ENCODE measurements at regions not wholly inside any gene's neighbourhood (a gene's known extent, or its start where the extent isn't known, plus 50 kb on each side); places are given as distances from the start of the nearest gene placed in this dataset.

DNA sequence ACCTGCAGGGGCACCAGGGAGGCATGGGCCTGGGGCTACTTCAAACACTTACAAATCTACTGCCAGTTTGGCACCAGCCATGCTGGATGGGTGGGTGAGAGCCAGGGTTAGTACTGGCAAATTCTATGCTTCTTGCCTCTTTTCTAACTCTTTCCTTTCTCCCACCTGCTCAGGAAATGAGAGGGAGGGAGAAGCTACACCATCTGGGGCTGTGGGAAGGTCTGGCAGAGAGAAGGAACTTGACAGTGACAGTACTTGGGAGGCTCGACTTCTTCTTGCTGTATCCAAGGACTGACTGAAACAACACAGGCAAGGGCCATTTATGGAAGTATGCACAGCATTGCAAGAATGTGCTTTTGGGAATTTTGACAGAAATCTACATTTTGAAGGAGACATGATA, 149.6 kb upstream of the DYRK2 start:
- Histone ChIP-seq H3K9me3 (ENCODE audit: control insufficient read depth in 4 of 4, low read length in 3 of 4) (no peaks in the 10 kb centered on the region), H3K4me1 (ENCODE audit: control insufficient read depth in 4 of 4, insufficient read depth in 4 of 4, low read length in 3 of 4) (no peaks in the 10 kb centered on the region), H3K36me3 (ENCODE audit: control insufficient read depth in 4 of 4, insufficient read depth in 3 of 4, low read depth in 1 of 4, low read length in 3 of 4) (no peaks in the 10 kb centered on the region), H3K4me3 (ENCODE audit: low read depth in 1 of 3, low read length in 3 of 3) (no peak overlapping the region), H3K9ac (ENCODE audit: low read depth in 1 of 2, low read length in 2 of 2) (no peak overlapping the region), H3K27me3 (ENCODE audit: control insufficient read depth in 4 of 4, insufficient read depth in 4 of 4, low read length in 3 of 4) (no peaks in the 10 kb centered on the region), H3K27ac (ENCODE audit: low read depth in 1 of 2, low read length in 2 of 2) (no peak overlapping the region)
- TF ChIP-seq YY1 (IDR thresholded peaks at IDR 0.05) (no peak), RAD21 (IDR thresholded peaks at IDR 0.05) (no peak), NR2F2 (IDR thresholded peaks at IDR 0.05) (no peak), HNF4G (IDR thresholded peaks at IDR 0.05) (no peak), GABPA (IDR thresholded peaks at IDR 0.05 in 1 of 2, conservative IDR thresholded peaks at IDR 0.05 in 1 of 2) (no peak), EGR1 (IDR thresholded peaks at IDR 0.05; ENCODE audit: low read depth in 2 of 2) (no peak), RXRA (IDR thresholded peaks at IDR 0.05) (no peak), FOXA2 (IDR thresholded peaks at IDR 0.05) (no peak)
- TF ChIP-seq, protein P1, sequence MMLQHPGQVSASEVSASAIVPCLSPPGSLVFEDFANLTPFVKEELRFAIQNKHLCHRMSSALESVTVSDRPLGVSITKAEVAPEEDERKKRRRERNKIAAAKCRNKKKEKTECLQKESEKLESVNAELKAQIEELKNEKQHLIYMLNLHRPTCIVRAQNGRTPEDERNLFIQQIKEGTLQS (IDR thresholded peaks at IDR 0.05), result no peak
- TF ChIP-seq, protein P2, sequence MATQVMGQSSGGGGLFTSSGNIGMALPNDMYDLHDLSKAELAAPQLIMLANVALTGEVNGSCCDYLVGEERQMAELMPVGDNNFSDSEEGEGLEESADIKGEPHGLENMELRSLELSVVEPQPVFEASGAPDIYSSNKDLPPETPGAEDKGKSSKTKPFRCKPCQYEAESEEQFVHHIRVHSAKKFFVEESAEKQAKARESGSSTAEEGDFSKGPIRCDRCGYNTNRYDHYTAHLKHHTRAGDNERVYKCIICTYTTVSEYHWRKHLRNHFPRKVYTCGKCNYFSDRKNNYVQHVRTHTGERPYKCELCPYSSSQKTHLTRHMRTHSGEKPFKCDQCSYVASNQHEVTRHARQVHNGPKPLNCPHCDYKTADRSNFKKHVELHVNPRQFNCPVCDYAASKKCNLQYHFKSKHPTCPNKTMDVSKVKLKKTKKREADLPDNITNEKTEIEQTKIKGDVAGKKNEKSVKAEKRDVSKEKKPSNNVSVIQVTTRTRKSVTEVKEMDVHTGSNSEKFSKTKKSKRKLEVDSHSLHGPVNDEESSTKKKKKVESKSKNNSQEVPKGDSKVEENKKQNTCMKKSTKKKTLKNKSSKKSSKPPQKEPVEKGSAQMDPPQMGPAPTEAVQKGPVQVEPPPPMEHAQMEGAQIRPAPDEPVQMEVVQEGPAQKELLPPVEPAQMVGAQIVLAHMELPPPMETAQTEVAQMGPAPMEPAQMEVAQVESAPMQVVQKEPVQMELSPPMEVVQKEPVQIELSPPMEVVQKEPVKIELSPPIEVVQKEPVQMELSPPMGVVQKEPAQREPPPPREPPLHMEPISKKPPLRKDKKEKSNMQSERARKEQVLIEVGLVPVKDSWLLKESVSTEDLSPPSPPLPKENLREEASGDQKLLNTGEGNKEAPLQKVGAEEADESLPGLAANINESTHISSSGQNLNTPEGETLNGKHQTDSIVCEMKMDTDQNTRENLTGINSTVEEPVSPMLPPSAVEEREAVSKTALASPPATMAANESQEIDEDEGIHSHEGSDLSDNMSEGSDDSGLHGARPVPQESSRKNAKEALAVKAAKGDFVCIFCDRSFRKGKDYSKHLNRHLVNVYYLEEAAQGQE (IDR thresholded peaks at IDR 0.05), result no peak
- TF ChIP-seq, protein P3, sequence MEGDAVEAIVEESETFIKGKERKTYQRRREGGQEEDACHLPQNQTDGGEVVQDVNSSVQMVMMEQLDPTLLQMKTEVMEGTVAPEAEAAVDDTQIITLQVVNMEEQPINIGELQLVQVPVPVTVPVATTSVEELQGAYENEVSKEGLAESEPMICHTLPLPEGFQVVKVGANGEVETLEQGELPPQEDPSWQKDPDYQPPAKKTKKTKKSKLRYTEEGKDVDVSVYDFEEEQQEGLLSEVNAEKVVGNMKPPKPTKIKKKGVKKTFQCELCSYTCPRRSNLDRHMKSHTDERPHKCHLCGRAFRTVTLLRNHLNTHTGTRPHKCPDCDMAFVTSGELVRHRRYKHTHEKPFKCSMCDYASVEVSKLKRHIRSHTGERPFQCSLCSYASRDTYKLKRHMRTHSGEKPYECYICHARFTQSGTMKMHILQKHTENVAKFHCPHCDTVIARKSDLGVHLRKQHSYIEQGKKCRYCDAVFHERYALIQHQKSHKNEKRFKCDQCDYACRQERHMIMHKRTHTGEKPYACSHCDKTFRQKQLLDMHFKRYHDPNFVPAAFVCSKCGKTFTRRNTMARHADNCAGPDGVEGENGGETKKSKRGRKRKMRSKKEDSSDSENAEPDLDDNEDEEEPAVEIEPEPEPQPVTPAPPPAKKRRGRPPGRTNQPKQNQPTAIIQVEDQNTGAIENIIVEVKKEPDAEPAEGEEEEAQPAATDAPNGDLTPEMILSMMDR (IDR thresholded peaks at IDR 0.05; ENCODE audit: low read depth, low read length, missing input control), result no peak
- TF ChIP-seq, protein P4, sequence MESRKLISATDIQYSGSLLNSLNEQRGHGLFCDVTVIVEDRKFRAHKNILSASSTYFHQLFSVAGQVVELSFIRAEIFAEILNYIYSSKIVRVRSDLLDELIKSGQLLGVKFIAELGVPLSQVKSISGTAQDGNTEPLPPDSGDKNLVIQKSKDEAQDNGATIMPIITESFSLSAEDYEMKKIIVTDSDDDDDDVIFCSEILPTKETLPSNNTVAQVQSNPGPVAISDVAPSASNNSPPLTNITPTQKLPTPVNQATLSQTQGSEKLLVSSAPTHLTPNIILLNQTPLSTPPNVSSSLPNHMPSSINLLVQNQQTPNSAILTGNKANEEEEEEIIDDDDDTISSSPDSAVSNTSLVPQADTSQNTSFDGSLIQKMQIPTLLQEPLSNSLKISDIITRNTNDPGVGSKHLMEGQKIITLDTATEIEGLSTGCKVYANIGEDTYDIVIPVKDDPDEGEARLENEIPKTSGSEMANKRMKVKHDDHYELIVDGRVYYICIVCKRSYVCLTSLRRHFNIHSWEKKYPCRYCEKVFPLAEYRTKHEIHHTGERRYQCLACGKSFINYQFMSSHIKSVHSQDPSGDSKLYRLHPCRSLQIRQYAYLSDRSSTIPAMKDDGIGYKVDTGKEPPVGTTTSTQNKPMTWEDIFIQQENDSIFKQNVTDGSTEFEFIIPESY (IDR thresholded peaks at IDR 0.05), result no peak
- TF ChIP-seq, protein P5, sequence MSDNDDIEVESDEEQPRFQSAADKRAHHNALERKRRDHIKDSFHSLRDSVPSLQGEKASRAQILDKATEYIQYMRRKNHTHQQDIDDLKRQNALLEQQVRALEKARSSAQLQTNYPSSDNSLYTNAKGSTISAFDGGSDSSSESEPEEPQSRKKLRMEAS (IDR thresholded peaks at IDR 0.05), result no peak
- 56% methylated on average over 1 of the region's 1 CpG for WGBS
- no peak for DNase-seq (ENCODE audit: low spot score)

DNA sequence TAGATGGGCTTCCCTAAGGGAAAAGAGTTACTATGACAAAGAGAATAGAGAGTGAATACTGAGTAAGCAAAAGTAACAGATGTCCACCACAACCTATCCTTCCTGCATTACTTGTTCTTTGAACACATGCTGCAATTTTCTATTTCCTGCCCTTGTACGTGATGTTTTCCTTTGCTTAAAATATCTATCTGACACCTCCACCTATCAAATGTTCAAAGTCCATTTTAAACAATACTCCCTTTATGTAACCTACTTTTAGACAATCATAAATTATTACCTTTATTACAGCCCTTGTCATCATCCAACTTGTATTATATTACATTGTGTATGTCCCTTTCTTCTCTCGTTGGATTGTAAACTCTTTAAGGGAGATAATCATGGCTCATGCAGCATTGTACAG, 147.2 kb upstream of the DYRK2 start:
- 58% methylated on average over 2 of the region's 2 CpGs for WGBS
- DNase-seq (ENCODE audit: low spot score), result no peak
- H3K27me3 ChIP-seq (ENCODE audit: control insufficient read depth in 4 of 4, insufficient read depth in 4 of 4, low read length in 3 of 4), result peaks cover 0 to under 1% (median 0%) of the 10 kb centered on the region in 4 donors
- no peak overlapping the region for H3K4me3 ChIP-seq (ENCODE audit: low read depth in 1 of 3, low read length in 3 of 3)
- no peaks in the 10 kb centered on the region for H3K9me3 ChIP-seq (ENCODE audit: control insufficient read depth in 4 of 4, low read length in 3 of 4)
- H3K27ac ChIP-seq (ENCODE audit: low read depth in 1 of 2, low read length in 2 of 2), result no peak overlapping the region
- H3K9ac ChIP-seq (ENCODE audit: low read depth in 1 of 2, low read length in 2 of 2), result no peak overlapping the region
- TF ChIP-seq FOXA2 (IDR thresholded peaks at IDR 0.05) (no peak), NR2F2 (IDR thresholded peaks at IDR 0.05) (no peak), HNF4A (conservative IDR thresholded peaks at IDR 0.05) (no peak), EGR1 (IDR thresholded peaks at IDR 0.05; ENCODE audit: low read depth in 2 of 2) (no peak), RXRA (IDR thresholded peaks at IDR 0.05) (no peak), GABPA (IDR thresholded peaks at IDR 0.05 in 1 of 2, conservative IDR thresholded peaks at IDR 0.05 in 1 of 2) (no peak), YY1 (IDR thresholded peaks at IDR 0.05) (no peak)
- TF ChIP-seq, protein P1 (IDR thresholded peaks at IDR 0.05), result no peak
- TF ChIP-seq, protein P4 (IDR thresholded peaks at IDR 0.05), result no peak
- TF ChIP-seq, protein P3 (IDR thresholded peaks at IDR 0.05; ENCODE audit: low read depth, low read length, missing input control), result no peak
- H3K36me3 ChIP-seq (ENCODE audit: control insufficient read depth in 4 of 4, insufficient read depth in 3 of 4, low read depth in 1 of 4, low read length in 3 of 4), result no peaks in the 10 kb centered on the region
- H3K4me1 ChIP-seq (ENCODE audit: control insufficient read depth in 4 of 4, insufficient read depth in 4 of 4, low read length in 3 of 4), result no peaks in the 10 kb centered on the region
